IPS-15b (cell line): ENCODE measurements at regions not wholly inside any gene's neighbourhood (a gene's known extent, or its start where the extent isn't known, plus 50 kb on each side); places are given as distances from the start of the nearest gene placed in this dataset.
"Not testable (repeated sequence)": the region's sequence is repeated elsewhere in the genome, so short reads cannot be mapped to it uniquely, and the experiment has no call there.

ENCODE experiments used
- H3K27me3 ChIP-seq: one replicate; pipeline ENCODE4 v1.6.1; 2013; ENCODE audit warnings: low read length; ENCODE audit not compliant: control insufficient read depth, insufficient read depth
- H3K36me3 ChIP-seq: one replicate; pipeline ENCODE4 v1.6.1; 2013; ENCODE audit warnings: low read length; ENCODE audit not compliant: control insufficient read depth, insufficient read depth
- H3K4me1 ChIP-seq: one replicate; pipeline ENCODE4 v1.6.1; 2013; ENCODE audit warnings: mild to moderate bottlenecking, low read length; ENCODE audit not compliant: control insufficient read depth, insufficient read depth
- H3K4me3 ChIP-seq: one replicate; pipeline ENCODE4 v1.5.1; 2013; ENCODE audit warnings: low read depth, low read length
- H3K9ac ChIP-seq: one replicate; pipeline ENCODE4 v1.6.1; 2013; ENCODE audit warnings: low read depth, mild to moderate bottlenecking, low read length
- H3K9me3 ChIP-seq: one replicate; pipeline ENCODE4 v1.6.1; 2013; ENCODE audit warnings: mild to moderate bottlenecking, low read length; ENCODE audit not compliant: control insufficient read depth, insufficient read depth

GRCh38 chr14:22122227-22122818 lies 448.7 kb upstream of the OR4E1 start:
- Histone ChIP-seq H3K4me1 (no peaks in the 10 kb centered on the region), H3K9me3 (no peaks in the 10 kb centered on the region), H3K36me3 (no peaks in the 10 kb centered on the region), H3K4me3 (no peak overlapping the region), H3K9ac (no peak overlapping the region), H3K27me3 (no peaks in the 10 kb centered on the region)

GRCh38 chr14:22118899-22119477 lies 445.4 kb upstream of the OR4E1 start:
- H3K27me3 ChIP-seq: no peaks in the 10 kb centered on the region
- H3K36me3 ChIP-seq: no peaks in the 10 kb centered on the region

GRCh38 chr14:22113401-22113800 lies 439.8 kb upstream of the OR4E1 start:
- no peak overlapping the region for H3K4me3 ChIP-seq
- no peaks in the 10 kb centered on the region for H3K27me3 ChIP-seq
- H3K9ac ChIP-seq: no peak overlapping the region
- H3K36me3 ChIP-seq: no peaks in the 10 kb centered on the region
- H3K4me1 ChIP-seq: no peaks in the 10 kb centered on the region
- no peaks in the 10 kb centered on the region for H3K9me3 ChIP-seq

More at GRCh38 chr14:22118899-22119477, 445.4 kb upstream of the OR4E1 start:
- Histone ChIP-seq H3K4me1 (no peaks in the 10 kb centered on the region), H3K9ac (no peak overlapping the region), H3K4me3 (no peak overlapping the region), H3K9me3 (no peaks in the 10 kb centered on the region)

GRCh38 chr14:22112004-22112403 lies 438.4 kb upstream of the OR4E1 start:
- H3K36me3 ChIP-seq: no peaks in the 10 kb centered on the region
- no peaks in the 10 kb centered on the region for H3K27me3 ChIP-seq
- H3K4me1 ChIP-seq: no peaks in the 10 kb centered on the region
- H3K4me3 ChIP-seq: no peak overlapping the region
- H3K9ac ChIP-seq: no peak overlapping the region
- H3K9me3 ChIP-seq: no peaks in the 10 kb centered on the region

GRCh38 chr14:22107753-22108152 lies 434.1 kb upstream of the OR4E1 start:
- H3K27me3 ChIP-seq: no peaks in the 10 kb centered on the region
- H3K9me3 ChIP-seq: no peaks in the 10 kb centered on the region
- H3K4me3 ChIP-seq: no peak overlapping the region
- H3K9ac ChIP-seq: no peak overlapping the region
- H3K4me1 ChIP-seq: no peaks in the 10 kb centered on the region
- no peaks in the 10 kb centered on the region for H3K36me3 ChIP-seq

GRCh38 chr14:22106700-22107697 lies 433.4 kb upstream of the OR4E1 start:
- Histone ChIP-seq H3K9ac (no peak overlapping the region), H3K4me3 (no peak overlapping the region), H3K9me3 (no peaks in the 10 kb centered on the region), H3K4me1 (no peaks in the 10 kb centered on the region), H3K36me3 (no peaks in the 10 kb centered on the region), H3K27me3 (no peaks in the 10 kb centered on the region)

GRCh38 chr14:22105624-22106006 lies 432.0 kb upstream of the OR4E1 start:
- Histone ChIP-seq H3K4me1 (no peaks in the 10 kb centered on the region), H3K9ac (no peak overlapping the region), H3K36me3 (no peaks in the 10 kb centered on the region), H3K9me3 (no peaks in the 10 kb centered on the region), H3K27me3 (no peaks in the 10 kb centered on the region), H3K4me3 (no peak overlapping the region)

GRCh38 chr14:22105006-22105623 lies 431.5 kb upstream of the OR4E1 start:
- H3K9me3 ChIP-seq: no peaks in the 10 kb centered on the region
- H3K27me3 ChIP-seq: no peaks in the 10 kb centered on the region
- H3K4me1 ChIP-seq: no peaks in the 10 kb centered on the region
- H3K9ac ChIP-seq: no peak overlapping the region
- no peak overlapping the region for H3K4me3 ChIP-seq
- H3K36me3 ChIP-seq: no peaks in the 10 kb centered on the region

- H3K9ac ChIP-seq, H3K36me3 ChIP-seq, H3K9me3 ChIP-seq, H3K4me1 ChIP-seq, H3K27me3 ChIP-seq, H3K4me3 ChIP-seq: not testable (repeated sequence)
Measured at GRCh38 chr14:22100764-22101120, 427.1 kb upstream of the OR4E1 start.

- peaks cover 7% of the 10 kb centered on the region for H3K27me3 ChIP-seq
- H3K9ac ChIP-seq: no peak overlapping the region
- no peaks in the 10 kb centered on the region for H3K36me3 ChIP-seq
- no peaks in the 10 kb centered on the region for H3K9me3 ChIP-seq
- H3K4me1 ChIP-seq: peaks cover 3% of the 10 kb centered on the region
- H3K4me3 ChIP-seq: peak overlapping the region; percentile 10
Measured at GRCh38 chr14:22099942-22100763, 426.5 kb upstream of the OR4E1 start.

GRCh38 chr14:22098435-22098834 lies 424.8 kb upstream of the OR4E1 start:
- Histone ChIP-seq H3K4me1 (peaks cover 3% of the 10 kb centered on the region), H3K9ac (no peak overlapping the region), H3K9me3 (no peaks in the 10 kb centered on the region), H3K27me3 (peaks cover 7% of the 10 kb centered on the region), H3K4me3 (no peak overlapping the region), H3K36me3 (no peaks in the 10 kb centered on the region)
